SU-DHL-6 (cell line): ENCODE measurements at regions not wholly inside any gene's neighbourhood (a gene's known extent, or its start where the extent isn't known, plus 50 kb on each side); places are given as distances from the start of the nearest gene placed in this dataset.

Experiments
- EZH2phosphoT487 ChIP-seq: fragments of 200-600 bp; sonication (generic), shearing (Covaris generic); conservative IDR thresholded peaks from 2 replicates; pipeline ENCODE4 v1.6.1; 2018; ENCODE audit warnings: mild to moderate bottlenecking, antibody characterized with exemption, low read length, moderate library complexity, mixed read lengths
- TF ChIP-seq, protein P1 (sequence below): fragments of 200-600 bp; sonication (generic); IDR thresholded peaks from one replicate; pipeline ENCODE4 v1.5.1; 2017; ENCODE audit warnings: antibody characterized with exemption, mild to moderate bottlenecking, low read length, moderate library complexity; ENCODE audit not compliant: insufficient read depth, poor library complexity, severe bottlenecking

DNA sequence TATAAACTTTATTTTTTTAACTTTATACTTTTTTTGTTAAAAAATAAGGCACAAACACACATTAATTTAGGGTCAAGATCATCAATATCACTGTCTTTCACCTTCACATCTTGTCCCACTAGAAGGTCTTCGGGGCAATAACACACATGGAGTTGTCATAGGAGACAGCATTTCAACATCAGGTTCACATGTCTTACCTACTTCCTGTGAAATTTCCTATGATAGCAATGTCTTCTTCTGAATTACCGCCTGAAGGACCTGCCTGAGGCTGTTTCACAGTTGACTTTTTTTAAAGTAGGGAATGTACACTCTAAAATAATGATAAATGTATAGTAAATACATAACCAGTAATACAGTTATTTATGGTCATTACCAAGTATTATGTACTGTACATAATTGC lies 559.4 kb downstream of the PLPP3 start:
- TF ChIP-seq, protein P1, sequence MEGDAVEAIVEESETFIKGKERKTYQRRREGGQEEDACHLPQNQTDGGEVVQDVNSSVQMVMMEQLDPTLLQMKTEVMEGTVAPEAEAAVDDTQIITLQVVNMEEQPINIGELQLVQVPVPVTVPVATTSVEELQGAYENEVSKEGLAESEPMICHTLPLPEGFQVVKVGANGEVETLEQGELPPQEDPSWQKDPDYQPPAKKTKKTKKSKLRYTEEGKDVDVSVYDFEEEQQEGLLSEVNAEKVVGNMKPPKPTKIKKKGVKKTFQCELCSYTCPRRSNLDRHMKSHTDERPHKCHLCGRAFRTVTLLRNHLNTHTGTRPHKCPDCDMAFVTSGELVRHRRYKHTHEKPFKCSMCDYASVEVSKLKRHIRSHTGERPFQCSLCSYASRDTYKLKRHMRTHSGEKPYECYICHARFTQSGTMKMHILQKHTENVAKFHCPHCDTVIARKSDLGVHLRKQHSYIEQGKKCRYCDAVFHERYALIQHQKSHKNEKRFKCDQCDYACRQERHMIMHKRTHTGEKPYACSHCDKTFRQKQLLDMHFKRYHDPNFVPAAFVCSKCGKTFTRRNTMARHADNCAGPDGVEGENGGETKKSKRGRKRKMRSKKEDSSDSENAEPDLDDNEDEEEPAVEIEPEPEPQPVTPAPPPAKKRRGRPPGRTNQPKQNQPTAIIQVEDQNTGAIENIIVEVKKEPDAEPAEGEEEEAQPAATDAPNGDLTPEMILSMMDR = no peak
- no peak for TF ChIP-seq EZH2phosphoT487
